Adrenal gland (tissue), 9 donors: ENCODE measurements at regions not wholly inside any gene's neighbourhood (a gene's known extent, or its start where the extent isn't known, plus 50 kb on each side); places are given as distances from the start of the nearest gene placed in this dataset.

Source experiments
- DNase-seq, 7 donors: peaks; one replicate each; pipeline ENCODE4 v3.0.0-alpha.2; 2019 to 2020
- H3K27ac ChIP-seq, 5 donors: fragments of 200-600 bp; sonication (generic) in 4 of 5; 1 replicate in 3 of 5; 2 replicates in 2 of 5; pipeline versions ENCODE4 v1.5.1 to v1.8.0; 2016 to 2020; ENCODE audit warnings: mild to moderate bottlenecking in 1 of 5
- H3K27me3 ChIP-seq: fragments of 200-600 bp; 2 replicates; pipeline ENCODE4 v1.8.0; 2021
- H3K36me3 ChIP-seq, 2 donors: fragments of 200-600 bp; replicated peaks in 1 of 2; 1 replicate in 1 of 2; 2 replicates in 1 of 2; pipeline versions ENCODE4 v1.5.1 to v1.8.0; 2018 to 2022
- H3K4me1 ChIP-seq, 2 donors: fragments of 200-600 bp; replicated peaks in 1 of 2; 1 replicate in 1 of 2; 2 replicates in 1 of 2; pipeline versions ENCODE4 v1.5.1 to v1.8.0; 2018 to 2021
- H3K4me3 ChIP-seq, 4 donors: fragments of 200-600 bp; sonication (generic) in 3 of 4; one replicate each; pipeline ENCODE4 v1.5.1; 2016 to 2018
- H3K9me3 ChIP-seq, 3 donors: fragments of 200-600 bp; sonication (generic) in 1 of 3; replicated peaks in 1 of 3; 1 replicate in 2 of 3; 2 replicates in 1 of 3; pipeline versions ENCODE4 v1.5.1 to v1.8.0; 2016 to 2021
- POLR2A ChIP-seq, 2 donors: fragments of 450-650 bp; IDR thresholded peaks; one replicate each; pipeline ENCODE4 v1.6.1; 2017; ENCODE audit warnings: antibody characterized with exemption in 2 of 2, mild to moderate bottlenecking in 2 of 2, moderate library complexity in 1 of 2
- WGBS, 4 donors: extraction: QIAGEN DNeasy Blood & Tissue Kit in 2 of 4; methylation state at CpG; one replicate each; pipeline versions ENCODE4 v1.1.5 to v1.1.7; 2013 to 2017; 5-methylcytosine and 5-hydroxymethylcytosine counted together
- intact Hi-C, 2 donors: fragments of 100-400 bp; cut with DNase I; formaldehyde crosslinking; loops; one replicate each; pipeline versions ENCODE4 v1.14.1 to v1.15.0; 2022 to 2023
- TF ChIP-seq, protein P1 (sequence below), 6 experiments: fragments of 450-650 bp in 4 of 6; fragments of 200-600 bp in 2 of 6; sonication (generic) in 1 of 6; IDR thresholded peaks; 1 replicate in 5 of 6; 2 replicates in 1 of 6; pipeline versions ENCODE4 v1.5.1 to v1.8.0; 2016 to 2021; ENCODE audit warnings: antibody characterized with exemption in 6 of 6, mild to moderate bottlenecking in 2 of 6, moderate library complexity in 1 of 6
- donor health status: healthy with polysubstance abuse.
- donor health status: Bipolar disorder and iron deficiency.
- donor health status: DM: yes; HTN: yes; CAD: no.
- donor health status: DM: no; HTN: no; CAD: no.
- donor health status: DM: no; HTN: no; CAD: no.

DNA sequence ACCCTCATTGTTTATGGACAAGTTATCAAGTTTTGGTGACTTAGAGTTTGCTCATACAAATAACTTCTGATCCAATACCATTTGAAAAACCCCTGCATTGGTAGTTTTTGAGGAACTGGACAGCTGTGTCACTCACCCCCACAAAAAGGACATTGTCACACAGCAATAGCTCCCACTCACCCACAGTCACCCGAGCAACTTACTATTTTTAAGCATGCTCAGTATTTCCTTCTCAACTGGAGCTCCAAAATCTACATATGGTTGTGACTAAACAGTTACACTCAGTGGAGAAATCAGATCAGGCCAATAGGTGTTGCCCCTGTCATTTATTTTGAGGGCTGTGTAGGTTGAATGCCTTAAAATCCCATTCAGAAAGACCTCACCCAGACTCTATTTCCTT, 165.2 kb upstream of the AUTS2 start:
- 72 to 91% (median 83%) methylated on average over 1 of the region's 1 CpG for WGBS, 4 donors
- Histone ChIP-seq H3K4me3 (no peak overlapping the region), H3K36me3 (no peaks in the 10 kb centered on the region), H3K4me1 (peaks cover 0 to 12% of the 10 kb centered on the region in 2 donors), H3K9me3 (no peaks in the 10 kb centered on the region), H3K27me3 (no peaks in the 10 kb centered on the region), H3K27ac (no peak overlapping the region)
- intact Hi-C loops, result no loop called here
- TF ChIP-seq POLR2A (IDR thresholded peaks at IDR 0.05), result no peak
- TF ChIP-seq, protein P1, sequence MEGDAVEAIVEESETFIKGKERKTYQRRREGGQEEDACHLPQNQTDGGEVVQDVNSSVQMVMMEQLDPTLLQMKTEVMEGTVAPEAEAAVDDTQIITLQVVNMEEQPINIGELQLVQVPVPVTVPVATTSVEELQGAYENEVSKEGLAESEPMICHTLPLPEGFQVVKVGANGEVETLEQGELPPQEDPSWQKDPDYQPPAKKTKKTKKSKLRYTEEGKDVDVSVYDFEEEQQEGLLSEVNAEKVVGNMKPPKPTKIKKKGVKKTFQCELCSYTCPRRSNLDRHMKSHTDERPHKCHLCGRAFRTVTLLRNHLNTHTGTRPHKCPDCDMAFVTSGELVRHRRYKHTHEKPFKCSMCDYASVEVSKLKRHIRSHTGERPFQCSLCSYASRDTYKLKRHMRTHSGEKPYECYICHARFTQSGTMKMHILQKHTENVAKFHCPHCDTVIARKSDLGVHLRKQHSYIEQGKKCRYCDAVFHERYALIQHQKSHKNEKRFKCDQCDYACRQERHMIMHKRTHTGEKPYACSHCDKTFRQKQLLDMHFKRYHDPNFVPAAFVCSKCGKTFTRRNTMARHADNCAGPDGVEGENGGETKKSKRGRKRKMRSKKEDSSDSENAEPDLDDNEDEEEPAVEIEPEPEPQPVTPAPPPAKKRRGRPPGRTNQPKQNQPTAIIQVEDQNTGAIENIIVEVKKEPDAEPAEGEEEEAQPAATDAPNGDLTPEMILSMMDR (IDR thresholded peaks at IDR 0.05), result no peak
- DNase-seq, result no peak

DNA sequence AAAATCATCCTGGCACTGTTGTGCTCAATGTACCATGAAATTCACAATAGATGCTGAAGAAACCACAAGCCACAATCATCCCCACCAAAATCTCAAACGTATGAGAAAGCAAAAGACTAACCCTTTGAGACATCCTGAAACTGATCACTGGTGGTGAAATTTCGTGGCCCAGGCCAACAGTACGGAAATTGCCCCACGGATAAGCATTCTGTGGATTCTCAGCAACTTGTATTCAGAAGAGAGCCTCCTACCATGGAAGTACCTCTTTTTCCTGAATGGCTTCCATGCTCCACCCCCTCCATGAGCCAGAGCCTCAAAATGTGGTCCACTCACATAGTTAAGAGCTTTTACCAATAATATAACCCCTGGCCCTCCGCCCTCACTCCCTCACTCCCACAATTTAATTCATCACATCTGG, 163.9 kb upstream of the AUTS2 start:
- DNase-seq, result no peak
- WGBS, 4 donors, result 68 to 80% (median 78%) methylated on average over 5 of the region's 5 CpGs
- Histone ChIP-seq H3K9me3 (no peaks in the 10 kb centered on the region), H3K4me3 (no peak overlapping the region), H3K4me1 (peaks cover 0 to 12% of the 10 kb centered on the region in 2 donors), H3K27ac (no peak overlapping the region), H3K36me3 (no peaks in the 10 kb centered on the region), H3K27me3 (no peaks in the 10 kb centered on the region)
- TF ChIP-seq, protein P1 (IDR thresholded peaks at IDR 0.05), result no peak
- no peak for TF ChIP-seq POLR2A (IDR thresholded peaks at IDR 0.05)
- intact Hi-C loops, result no loop called here

DNA sequence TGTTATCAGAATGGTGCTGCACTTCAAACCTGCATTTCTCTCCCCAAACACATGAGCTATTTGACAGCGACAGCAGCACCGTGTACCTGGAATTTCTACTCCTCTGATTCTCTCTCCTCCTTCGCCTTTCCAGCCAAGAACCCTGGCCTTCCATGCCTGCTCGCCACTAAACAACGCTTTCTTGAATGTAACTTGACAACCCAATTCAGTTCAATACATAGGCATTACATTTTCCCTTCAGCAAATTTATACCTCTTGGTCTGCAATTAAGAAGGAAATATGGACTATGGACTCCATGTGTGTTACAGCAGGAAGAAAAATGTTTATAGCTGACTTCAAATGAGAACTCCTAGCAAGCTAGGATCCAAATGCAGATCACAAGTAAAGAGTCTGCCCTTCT, 162.6 kb upstream of the AUTS2 start:
- Histone ChIP-seq H3K4me1 (peaks cover 0 to 5% of the 10 kb centered on the region in 2 donors), H3K36me3 (no peaks in the 10 kb centered on the region), H3K27ac (no peak overlapping the region), H3K27me3 (no peaks in the 10 kb centered on the region), H3K9me3 (no peaks in the 10 kb centered on the region), H3K4me3 (no peak overlapping the region)
- TF ChIP-seq, protein P1 (IDR thresholded peaks at IDR 0.05), result no peak
- TF ChIP-seq POLR2A (IDR thresholded peaks at IDR 0.05), result no peak
- whole genome bisulfite sequencing, 4 donors, result 93 to 99% (median 94%) methylated on average over 5 of the region's 5 CpGs
- no peak for DNase-seq
- intact Hi-C loops, result no loop called here

DNA sequence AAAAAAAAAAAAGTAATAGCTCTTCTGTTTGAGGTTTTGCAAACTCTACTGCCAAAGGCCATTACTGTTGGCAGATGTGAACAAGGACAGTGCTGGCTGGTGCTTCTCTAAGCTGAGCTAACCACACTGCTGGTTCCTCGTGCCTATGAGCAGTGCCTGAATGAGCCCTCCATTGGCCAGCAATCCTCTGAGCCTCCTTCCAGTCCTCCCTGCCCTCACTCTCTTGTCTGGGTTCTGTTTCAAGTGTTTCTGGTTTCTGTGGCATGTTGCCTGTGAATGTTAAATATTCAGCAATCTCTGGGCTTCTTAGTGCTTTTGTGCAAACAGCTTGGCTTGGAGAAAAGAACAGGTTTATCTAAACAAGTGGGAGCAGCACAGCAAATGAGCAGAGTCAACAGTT, 161.3 kb upstream of the AUTS2 start:
- intact Hi-C loops, result no loop called here
- Histone ChIP-seq H3K9me3 (no peaks in the 10 kb centered on the region), H3K4me3 (no peak overlapping the region), H3K27me3 (no peaks in the 10 kb centered on the region), H3K4me1 (no peaks in the 10 kb centered on the region), H3K27ac (no peak overlapping the region), H3K36me3 (no peaks in the 10 kb centered on the region)
- WGBS, 4 donors, result 33 to 50% (median 37%) methylated on average over 1 of the region's 1 CpG
- DNase-seq, result no peak
- TF ChIP-seq POLR2A (IDR thresholded peaks at IDR 0.05), result no peak
- TF ChIP-seq, protein P1 (IDR thresholded peaks at IDR 0.05), result no peak
